ENCODE measurements at regions not wholly inside any gene's neighbourhood (a gene's known extent, or its start where the extent isn't known, plus 50 kb on each side); places are given as distances from the start of the nearest gene placed in this dataset.
"Not testable (repeated sequence)": the region's sequence is repeated elsewhere in the genome, so short reads cannot be mapped to it uniquely, and the experiment has no call there.

DNA sequence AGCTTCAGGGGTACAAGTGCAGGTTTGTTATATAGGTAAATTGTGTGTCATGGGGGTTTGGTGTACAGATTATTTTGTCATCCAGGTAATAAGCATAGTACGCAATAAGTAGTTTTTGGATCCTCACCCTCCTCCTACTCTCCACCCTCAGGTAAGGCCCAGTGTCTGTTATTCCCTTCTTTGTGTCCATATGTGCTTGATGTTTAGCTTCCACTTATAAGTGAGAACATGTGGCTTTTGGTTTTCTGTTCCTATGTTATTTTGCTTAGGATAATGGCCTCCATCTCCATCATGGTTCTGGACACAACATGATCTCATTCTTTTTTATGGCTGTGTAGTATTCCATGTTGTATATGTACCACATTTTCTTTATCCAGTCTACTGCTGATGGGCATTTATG, 298.4 kb downstream of the LIG4 start:
- TF ChIP-seq, protein P1, sequence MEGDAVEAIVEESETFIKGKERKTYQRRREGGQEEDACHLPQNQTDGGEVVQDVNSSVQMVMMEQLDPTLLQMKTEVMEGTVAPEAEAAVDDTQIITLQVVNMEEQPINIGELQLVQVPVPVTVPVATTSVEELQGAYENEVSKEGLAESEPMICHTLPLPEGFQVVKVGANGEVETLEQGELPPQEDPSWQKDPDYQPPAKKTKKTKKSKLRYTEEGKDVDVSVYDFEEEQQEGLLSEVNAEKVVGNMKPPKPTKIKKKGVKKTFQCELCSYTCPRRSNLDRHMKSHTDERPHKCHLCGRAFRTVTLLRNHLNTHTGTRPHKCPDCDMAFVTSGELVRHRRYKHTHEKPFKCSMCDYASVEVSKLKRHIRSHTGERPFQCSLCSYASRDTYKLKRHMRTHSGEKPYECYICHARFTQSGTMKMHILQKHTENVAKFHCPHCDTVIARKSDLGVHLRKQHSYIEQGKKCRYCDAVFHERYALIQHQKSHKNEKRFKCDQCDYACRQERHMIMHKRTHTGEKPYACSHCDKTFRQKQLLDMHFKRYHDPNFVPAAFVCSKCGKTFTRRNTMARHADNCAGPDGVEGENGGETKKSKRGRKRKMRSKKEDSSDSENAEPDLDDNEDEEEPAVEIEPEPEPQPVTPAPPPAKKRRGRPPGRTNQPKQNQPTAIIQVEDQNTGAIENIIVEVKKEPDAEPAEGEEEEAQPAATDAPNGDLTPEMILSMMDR (tag by site-specific recombination; IDR thresholded peaks at IDR 0.05) = not testable (repeated sequence)
- TF ChIP-seq ZNF274 (IDR thresholded peaks at IDR 0.05; ENCODE audit: low read length); ZNF274 (tag by site-specific recombination; IDR thresholded peaks at IDR 0.05; ENCODE audit: borderline replicate concordance); ZNF133 (tag by site-specific recombination; IDR thresholded peaks at IDR 0.05); ZNF768 (tag by site-specific recombination; IDR thresholded peaks at IDR 0.05); ZNF660 (tag by site-specific recombination; IDR thresholded peaks at IDR 0.05); ZNF658 (tag by site-specific recombination; IDR thresholded peaks at IDR 0.05); ZBTB7A (tag by site-specific recombination; IDR thresholded peaks at IDR 0.05; ENCODE audit: low read depth): not testable (repeated sequence)
- TF ChIP-seq, protein P2, sequence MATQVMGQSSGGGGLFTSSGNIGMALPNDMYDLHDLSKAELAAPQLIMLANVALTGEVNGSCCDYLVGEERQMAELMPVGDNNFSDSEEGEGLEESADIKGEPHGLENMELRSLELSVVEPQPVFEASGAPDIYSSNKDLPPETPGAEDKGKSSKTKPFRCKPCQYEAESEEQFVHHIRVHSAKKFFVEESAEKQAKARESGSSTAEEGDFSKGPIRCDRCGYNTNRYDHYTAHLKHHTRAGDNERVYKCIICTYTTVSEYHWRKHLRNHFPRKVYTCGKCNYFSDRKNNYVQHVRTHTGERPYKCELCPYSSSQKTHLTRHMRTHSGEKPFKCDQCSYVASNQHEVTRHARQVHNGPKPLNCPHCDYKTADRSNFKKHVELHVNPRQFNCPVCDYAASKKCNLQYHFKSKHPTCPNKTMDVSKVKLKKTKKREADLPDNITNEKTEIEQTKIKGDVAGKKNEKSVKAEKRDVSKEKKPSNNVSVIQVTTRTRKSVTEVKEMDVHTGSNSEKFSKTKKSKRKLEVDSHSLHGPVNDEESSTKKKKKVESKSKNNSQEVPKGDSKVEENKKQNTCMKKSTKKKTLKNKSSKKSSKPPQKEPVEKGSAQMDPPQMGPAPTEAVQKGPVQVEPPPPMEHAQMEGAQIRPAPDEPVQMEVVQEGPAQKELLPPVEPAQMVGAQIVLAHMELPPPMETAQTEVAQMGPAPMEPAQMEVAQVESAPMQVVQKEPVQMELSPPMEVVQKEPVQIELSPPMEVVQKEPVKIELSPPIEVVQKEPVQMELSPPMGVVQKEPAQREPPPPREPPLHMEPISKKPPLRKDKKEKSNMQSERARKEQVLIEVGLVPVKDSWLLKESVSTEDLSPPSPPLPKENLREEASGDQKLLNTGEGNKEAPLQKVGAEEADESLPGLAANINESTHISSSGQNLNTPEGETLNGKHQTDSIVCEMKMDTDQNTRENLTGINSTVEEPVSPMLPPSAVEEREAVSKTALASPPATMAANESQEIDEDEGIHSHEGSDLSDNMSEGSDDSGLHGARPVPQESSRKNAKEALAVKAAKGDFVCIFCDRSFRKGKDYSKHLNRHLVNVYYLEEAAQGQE (tag by site-specific recombination; IDR thresholded peaks at IDR 0.05) = not testable (repeated sequence)
- TF ChIP-seq, protein P3, sequence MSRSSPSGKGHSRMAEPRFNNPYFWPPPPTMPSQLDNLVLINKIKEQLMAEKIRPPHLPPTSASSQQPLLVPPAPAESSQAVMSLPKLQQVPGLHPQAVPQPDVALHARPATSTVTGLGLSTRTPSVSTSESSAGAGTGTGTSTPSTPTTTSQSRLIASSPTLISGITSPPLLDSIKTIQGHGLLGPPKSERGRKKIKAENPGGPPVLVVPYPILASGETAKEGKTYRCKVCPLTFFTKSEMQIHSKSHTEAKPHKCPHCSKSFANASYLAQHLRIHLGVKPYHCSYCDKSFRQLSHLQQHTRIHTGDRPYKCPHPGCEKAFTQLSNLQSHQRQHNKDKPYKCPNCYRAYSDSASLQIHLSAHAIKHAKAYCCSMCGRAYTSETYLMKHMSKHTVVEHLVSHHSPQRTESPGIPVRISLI (tag by site-specific recombination; IDR thresholded peaks at IDR 0.05) = not testable (repeated sequence)
- TF ChIP-seq, protein P4, sequence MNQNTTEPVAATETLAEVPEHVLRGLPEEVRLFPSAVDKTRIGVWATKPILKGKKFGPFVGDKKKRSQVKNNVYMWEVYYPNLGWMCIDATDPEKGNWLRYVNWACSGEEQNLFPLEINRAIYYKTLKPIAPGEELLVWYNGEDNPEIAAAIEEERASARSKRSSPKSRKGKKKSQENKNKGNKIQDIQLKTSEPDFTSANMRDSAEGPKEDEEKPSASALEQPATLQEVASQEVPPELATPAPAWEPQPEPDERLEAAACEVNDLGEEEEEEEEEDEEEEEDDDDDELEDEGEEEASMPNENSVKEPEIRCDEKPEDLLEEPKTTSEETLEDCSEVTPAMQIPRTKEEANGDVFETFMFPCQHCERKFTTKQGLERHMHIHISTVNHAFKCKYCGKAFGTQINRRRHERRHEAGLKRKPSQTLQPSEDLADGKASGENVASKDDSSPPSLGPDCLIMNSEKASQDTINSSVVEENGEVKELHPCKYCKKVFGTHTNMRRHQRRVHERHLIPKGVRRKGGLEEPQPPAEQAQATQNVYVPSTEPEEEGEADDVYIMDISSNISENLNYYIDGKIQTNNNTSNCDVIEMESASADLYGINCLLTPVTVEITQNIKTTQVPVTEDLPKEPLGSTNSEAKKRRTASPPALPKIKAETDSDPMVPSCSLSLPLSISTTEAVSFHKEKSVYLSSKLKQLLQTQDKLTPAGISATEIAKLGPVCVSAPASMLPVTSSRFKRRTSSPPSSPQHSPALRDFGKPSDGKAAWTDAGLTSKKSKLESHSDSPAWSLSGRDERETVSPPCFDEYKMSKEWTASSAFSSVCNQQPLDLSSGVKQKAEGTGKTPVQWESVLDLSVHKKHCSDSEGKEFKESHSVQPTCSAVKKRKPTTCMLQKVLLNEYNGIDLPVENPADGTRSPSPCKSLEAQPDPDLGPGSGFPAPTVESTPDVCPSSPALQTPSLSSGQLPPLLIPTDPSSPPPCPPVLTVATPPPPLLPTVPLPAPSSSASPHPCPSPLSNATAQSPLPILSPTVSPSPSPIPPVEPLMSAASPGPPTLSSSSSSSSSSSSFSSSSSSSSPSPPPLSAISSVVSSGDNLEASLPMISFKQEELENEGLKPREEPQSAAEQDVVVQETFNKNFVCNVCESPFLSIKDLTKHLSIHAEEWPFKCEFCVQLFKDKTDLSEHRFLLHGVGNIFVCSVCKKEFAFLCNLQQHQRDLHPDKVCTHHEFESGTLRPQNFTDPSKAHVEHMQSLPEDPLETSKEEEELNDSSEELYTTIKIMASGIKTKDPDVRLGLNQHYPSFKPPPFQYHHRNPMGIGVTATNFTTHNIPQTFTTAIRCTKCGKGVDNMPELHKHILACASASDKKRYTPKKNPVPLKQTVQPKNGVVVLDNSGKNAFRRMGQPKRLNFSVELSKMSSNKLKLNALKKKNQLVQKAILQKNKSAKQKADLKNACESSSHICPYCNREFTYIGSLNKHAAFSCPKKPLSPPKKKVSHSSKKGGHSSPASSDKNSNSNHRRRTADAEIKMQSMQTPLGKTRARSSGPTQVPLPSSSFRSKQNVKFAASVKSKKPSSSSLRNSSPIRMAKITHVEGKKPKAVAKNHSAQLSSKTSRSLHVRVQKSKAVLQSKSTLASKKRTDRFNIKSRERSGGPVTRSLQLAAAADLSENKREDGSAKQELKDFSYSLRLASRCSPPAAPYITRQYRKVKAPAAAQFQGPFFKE (tag by site-specific recombination; IDR thresholded peaks at IDR 0.05; ENCODE audit: borderline replicate concordance) = not testable (repeated sequence)
- TF ChIP-seq, protein P5, sequence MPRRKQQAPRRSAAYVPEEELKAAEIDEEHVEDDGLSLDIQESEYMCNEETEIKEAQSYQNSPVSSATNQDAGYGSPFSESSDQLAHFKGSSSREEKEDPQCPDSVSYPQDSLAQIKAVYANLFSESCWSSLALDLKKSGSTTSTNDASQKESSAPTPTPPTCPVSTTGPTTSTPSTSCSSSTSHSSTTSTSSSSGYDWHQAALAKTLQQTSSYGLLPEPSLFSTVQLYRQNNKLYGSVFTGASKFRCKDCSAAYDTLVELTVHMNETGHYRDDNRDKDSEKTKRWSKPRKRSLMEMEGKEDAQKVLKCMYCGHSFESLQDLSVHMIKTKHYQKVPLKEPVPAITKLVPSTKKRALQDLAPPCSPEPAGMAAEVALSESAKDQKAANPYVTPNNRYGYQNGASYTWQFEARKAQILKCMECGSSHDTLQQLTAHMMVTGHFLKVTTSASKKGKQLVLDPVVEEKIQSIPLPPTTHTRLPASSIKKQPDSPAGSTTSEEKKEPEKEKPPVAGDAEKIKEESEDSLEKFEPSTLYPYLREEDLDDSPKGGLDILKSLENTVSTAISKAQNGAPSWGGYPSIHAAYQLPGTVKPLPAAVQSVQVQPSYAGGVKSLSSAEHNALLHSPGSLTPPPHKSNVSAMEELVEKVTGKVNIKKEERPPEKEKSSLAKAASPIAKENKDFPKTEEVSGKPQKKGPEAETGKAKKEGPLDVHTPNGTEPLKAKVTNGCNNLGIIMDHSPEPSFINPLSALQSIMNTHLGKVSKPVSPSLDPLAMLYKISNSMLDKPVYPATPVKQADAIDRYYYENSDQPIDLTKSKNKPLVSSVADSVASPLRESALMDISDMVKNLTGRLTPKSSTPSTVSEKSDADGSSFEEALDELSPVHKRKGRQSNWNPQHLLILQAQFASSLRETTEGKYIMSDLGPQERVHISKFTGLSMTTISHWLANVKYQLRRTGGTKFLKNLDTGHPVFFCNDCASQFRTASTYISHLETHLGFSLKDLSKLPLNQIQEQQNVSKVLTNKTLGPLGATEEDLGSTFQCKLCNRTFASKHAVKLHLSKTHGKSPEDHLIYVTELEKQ (tag by site-specific recombination; IDR thresholded peaks at IDR 0.05; ENCODE audit: borderline replicate concordance) = not testable (repeated sequence)
- TF ChIP-seq, protein P6, sequence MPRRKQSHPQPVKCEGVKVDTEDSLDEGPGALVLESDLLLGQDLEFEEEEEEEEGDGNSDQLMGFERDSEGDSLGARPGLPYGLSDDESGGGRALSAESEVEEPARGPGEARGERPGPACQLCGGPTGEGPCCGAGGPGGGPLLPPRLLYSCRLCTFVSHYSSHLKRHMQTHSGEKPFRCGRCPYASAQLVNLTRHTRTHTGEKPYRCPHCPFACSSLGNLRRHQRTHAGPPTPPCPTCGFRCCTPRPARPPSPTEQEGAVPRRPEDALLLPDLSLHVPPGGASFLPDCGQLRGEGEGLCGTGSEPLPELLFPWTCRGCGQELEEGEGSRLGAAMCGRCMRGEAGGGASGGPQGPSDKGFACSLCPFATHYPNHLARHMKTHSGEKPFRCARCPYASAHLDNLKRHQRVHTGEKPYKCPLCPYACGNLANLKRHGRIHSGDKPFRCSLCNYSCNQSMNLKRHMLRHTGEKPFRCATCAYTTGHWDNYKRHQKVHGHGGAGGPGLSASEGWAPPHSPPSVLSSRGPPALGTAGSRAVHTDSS (tag by site-specific recombination; IDR thresholded peaks at IDR 0.05) = not testable (repeated sequence)
- TF ChIP-seq, protein P7, sequence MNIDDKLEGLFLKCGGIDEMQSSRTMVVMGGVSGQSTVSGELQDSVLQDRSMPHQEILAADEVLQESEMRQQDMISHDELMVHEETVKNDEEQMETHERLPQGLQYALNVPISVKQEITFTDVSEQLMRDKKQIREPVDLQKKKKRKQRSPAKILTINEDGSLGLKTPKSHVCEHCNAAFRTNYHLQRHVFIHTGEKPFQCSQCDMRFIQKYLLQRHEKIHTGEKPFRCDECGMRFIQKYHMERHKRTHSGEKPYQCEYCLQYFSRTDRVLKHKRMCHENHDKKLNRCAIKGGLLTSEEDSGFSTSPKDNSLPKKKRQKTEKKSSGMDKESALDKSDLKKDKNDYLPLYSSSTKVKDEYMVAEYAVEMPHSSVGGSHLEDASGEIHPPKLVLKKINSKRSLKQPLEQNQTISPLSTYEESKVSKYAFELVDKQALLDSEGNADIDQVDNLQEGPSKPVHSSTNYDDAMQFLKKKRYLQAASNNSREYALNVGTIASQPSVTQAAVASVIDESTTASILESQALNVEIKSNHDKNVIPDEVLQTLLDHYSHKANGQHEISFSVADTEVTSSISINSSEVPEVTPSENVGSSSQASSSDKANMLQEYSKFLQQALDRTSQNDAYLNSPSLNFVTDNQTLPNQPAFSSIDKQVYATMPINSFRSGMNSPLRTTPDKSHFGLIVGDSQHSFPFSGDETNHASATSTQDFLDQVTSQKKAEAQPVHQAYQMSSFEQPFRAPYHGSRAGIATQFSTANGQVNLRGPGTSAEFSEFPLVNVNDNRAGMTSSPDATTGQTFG (tag by site-specific recombination; IDR thresholded peaks at IDR 0.05; ENCODE audit: borderline replicate concordance) = not testable (repeated sequence)
